ENCODE measurements at regions not wholly inside any gene's neighbourhood (a gene's known extent, or its start where the extent isn't known, plus 50 kb on each side); places are given as distances from the start of the nearest gene placed in this dataset.

DNA sequence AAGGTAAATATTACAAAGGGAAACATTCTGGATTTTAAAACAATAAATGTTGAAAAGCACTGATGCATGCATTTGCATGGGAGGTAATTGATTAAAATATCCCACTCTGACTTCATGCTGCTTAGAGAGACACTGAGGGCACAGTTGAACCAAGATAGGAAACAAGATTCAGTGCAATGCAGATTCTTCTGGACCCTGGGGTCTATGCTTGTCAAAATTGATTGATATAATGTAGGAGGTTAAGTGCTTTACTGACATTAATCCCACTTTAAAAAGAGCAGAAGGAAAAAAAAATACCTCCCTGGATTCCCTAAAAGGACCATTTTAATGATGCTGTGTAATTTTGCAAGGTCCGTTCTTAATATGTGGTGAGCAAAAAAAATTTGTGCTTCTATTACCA is 454.2 kb downstream of the GABRB3 start:
- Histone ChIP-seq H3K4me1 (ENCODE audit: insufficient read depth, poor library complexity, severe bottlenecking) (no peaks in the 10 kb centered on the region), H3K27me3 (ENCODE audit: insufficient read depth, poor library complexity, severe bottlenecking) (peaks cover 14% of the 10 kb centered on the region), H3K9me3 (ENCODE audit: severe bottlenecking) (peaks cover 3% of the 10 kb centered on the region), H3K27ac (ENCODE audit: poor library complexity, severe bottlenecking) (no peak overlapping the region), H3K36me3 (ENCODE audit: low read depth) (no peaks in the 10 kb centered on the region), H3K4me3 (ENCODE audit: severe bottlenecking) (no peak overlapping the region)
- TF ChIP-seq, protein P1, sequence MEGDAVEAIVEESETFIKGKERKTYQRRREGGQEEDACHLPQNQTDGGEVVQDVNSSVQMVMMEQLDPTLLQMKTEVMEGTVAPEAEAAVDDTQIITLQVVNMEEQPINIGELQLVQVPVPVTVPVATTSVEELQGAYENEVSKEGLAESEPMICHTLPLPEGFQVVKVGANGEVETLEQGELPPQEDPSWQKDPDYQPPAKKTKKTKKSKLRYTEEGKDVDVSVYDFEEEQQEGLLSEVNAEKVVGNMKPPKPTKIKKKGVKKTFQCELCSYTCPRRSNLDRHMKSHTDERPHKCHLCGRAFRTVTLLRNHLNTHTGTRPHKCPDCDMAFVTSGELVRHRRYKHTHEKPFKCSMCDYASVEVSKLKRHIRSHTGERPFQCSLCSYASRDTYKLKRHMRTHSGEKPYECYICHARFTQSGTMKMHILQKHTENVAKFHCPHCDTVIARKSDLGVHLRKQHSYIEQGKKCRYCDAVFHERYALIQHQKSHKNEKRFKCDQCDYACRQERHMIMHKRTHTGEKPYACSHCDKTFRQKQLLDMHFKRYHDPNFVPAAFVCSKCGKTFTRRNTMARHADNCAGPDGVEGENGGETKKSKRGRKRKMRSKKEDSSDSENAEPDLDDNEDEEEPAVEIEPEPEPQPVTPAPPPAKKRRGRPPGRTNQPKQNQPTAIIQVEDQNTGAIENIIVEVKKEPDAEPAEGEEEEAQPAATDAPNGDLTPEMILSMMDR (IDR thresholded peaks at IDR 0.05; ENCODE audit: poor library complexity, severe bottlenecking) = no peak
- ATAC-seq (ENCODE audit: low read depth) (no peak), DNase-seq (ENCODE audit: low spot score) (no peak)

DNA sequence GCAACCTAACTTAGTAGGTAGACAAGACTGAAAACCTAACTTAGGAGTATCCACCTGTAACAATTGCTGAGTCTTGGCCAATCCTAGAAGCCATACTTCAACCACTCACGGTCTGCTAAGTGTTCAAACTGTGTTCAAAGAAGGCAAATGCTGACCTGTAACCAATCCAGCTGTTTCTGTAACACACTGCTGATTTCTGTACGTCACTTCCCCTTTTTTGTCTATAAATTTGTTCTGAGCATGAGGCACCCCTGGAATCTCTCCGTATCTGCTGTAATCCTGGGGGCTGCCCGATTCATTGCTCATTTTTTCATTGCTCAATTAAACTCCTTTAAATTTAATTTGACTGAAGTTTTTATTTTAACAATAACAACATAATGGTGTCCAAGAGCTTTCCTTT is 451.4 kb upstream of the ATP10A start:
- DNase-seq (ENCODE audit: low spot score) (no peak), ATAC-seq (ENCODE audit: low read depth) (no peak)
- H3K4me1 ChIP-seq (ENCODE audit: insufficient read depth, poor library complexity, severe bottlenecking) = no peaks in the 10 kb centered on the region
- peaks cover 14% of the 10 kb centered on the region for H3K27me3 ChIP-seq (ENCODE audit: insufficient read depth, poor library complexity, severe bottlenecking)
- TF ChIP-seq, protein P1 (IDR thresholded peaks at IDR 0.05; ENCODE audit: poor library complexity, severe bottlenecking) = no peak
- no peak overlapping the region for H3K27ac ChIP-seq (ENCODE audit: poor library complexity, severe bottlenecking)
- no peaks in the 10 kb centered on the region for H3K36me3 ChIP-seq (ENCODE audit: low read depth)
- H3K9me3 ChIP-seq (ENCODE audit: severe bottlenecking) = peaks cover 6% of the 10 kb centered on the region
- no peak overlapping the region for H3K4me3 ChIP-seq (ENCODE audit: severe bottlenecking)

DNA sequence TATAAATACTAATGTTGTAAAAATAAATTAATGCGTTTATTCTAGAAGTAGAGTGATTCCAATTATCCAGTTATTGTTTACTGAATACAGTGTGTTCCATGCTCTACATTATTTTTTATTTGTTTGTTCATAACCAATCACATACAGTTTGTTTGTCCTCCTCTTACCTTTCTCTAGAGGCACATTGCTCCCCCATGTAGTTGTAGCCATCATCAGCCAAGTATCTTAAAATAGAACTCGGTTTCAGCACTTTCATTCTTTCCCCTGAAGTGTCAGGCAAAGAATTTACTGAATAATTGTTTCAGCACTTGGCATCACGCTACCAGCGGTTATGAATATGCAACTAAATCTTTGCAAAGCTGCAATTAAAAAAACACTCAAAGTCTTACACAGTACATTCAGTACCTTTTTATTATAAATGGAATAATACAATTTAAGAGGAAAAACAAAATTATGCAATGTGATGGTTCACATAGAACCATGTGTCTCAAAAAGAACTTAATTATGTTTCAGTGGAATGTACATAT is 448.6 kb upstream of the ATP10A start:
- DNase-seq (ENCODE audit: low spot score) (no peak), ATAC-seq (ENCODE audit: low read depth) (no peak)
- TF ChIP-seq, protein P1 (IDR thresholded peaks at IDR 0.05; ENCODE audit: poor library complexity, severe bottlenecking) = no peak
- Histone ChIP-seq H3K9me3 (ENCODE audit: severe bottlenecking) (peaks cover 10% of the 10 kb centered on the region), H3K4me3 (ENCODE audit: severe bottlenecking) (no peak overlapping the region), H3K36me3 (ENCODE audit: low read depth) (no peaks in the 10 kb centered on the region), H3K4me1 (ENCODE audit: insufficient read depth, poor library complexity, severe bottlenecking) (no peaks in the 10 kb centered on the region), H3K27me3 (ENCODE audit: insufficient read depth, poor library complexity, severe bottlenecking) (peaks cover 9% of the 10 kb centered on the region), H3K27ac (ENCODE audit: poor library complexity, severe bottlenecking) (no peak overlapping the region)

DNA sequence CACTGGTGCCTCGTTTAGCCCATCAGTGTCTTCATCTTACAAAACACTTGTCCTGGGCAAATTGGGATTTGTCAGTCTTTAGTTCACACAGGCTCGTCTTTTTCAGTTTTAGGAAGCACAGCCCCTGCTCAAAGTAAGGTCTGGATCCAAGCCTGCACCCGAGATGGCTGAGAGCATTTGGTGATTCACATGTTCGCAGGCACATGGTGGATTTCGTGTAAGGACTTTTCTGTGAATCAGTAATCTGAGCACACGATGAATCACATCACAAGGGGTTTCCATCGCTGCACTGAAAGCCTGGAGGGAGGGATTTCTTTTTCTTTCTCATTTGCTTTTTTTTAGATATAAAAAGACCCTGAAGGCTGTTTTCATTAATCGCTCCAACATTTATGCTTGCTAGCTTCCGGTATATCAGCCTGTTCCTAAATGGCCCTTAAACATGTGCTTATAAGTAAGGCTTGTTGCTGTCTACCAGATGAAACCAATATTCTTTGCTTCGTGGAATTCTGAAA is 435.6 kb upstream of the ATP10A start:
- H3K27me3 ChIP-seq (ENCODE audit: insufficient read depth, poor library complexity, severe bottlenecking) = no peaks in the 10 kb centered on the region
- no peak for ATAC-seq (ENCODE audit: low read depth)
- TF ChIP-seq, protein P1 (IDR thresholded peaks at IDR 0.05; ENCODE audit: poor library complexity, severe bottlenecking) = no peak
- no peaks in the 10 kb centered on the region for H3K36me3 ChIP-seq (ENCODE audit: low read depth)
- no peak for DNase-seq (ENCODE audit: low spot score)
- H3K4me1 ChIP-seq (ENCODE audit: insufficient read depth, poor library complexity, severe bottlenecking) = no peaks in the 10 kb centered on the region
- H3K9me3 ChIP-seq (ENCODE audit: severe bottlenecking) = peaks cover 6% of the 10 kb centered on the region
- no peak overlapping the region for H3K4me3 ChIP-seq (ENCODE audit: severe bottlenecking)
- no peak overlapping the region for H3K27ac ChIP-seq (ENCODE audit: poor library complexity, severe bottlenecking)

DNA sequence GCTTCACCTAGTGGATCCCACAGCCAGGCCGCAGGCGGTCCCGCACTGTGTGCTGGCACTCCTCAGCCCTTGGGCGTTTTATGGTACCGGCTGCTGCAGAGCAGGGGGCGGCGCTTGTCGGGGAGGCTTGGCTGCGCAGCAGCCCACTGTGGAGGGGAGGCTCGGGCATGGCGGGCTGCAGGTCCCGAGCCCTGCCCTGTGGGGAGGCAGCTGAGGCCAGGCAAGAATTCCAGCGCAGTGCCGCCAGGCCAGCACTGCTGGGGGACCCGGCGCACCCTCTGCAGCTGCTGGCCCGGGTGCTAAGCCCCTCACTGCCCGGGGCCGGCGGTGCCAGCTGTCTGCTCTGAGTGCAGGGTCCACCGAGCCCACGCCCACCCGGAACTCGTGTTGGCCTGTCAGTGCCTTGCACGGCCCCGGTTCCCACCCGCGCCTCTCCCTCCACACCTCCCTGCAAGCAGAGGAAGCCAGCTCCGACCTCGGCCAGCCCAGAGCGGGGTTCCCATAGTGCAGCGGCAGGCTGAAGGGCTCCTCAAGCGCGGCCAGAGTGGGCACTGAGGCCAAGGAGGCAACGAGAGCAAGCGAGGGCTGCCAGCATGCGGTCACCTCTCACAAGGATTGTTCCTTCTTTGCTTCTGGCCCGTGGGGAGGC is 435.0 kb upstream of the ATP10A start:
- Histone ChIP-seq H3K4me1 (ENCODE audit: insufficient read depth, poor library complexity, severe bottlenecking) (no peaks in the 10 kb centered on the region), H3K9me3 (ENCODE audit: severe bottlenecking) (peaks cover 6% of the 10 kb centered on the region), H3K4me3 (ENCODE audit: severe bottlenecking) (no peak overlapping the region), H3K27ac (ENCODE audit: poor library complexity, severe bottlenecking) (no peak overlapping the region), H3K36me3 (ENCODE audit: low read depth) (no peaks in the 10 kb centered on the region), H3K27me3 (ENCODE audit: insufficient read depth, poor library complexity, severe bottlenecking) (no peaks in the 10 kb centered on the region)
- ATAC-seq (ENCODE audit: low read depth) (no peak), DNase-seq (ENCODE audit: low spot score) (no peak)
- TF ChIP-seq, protein P1 (IDR thresholded peaks at IDR 0.05; ENCODE audit: poor library complexity, severe bottlenecking) = no peak

Measured in RWPE2 (cell line).